ENCODE measurements at regions not wholly inside any gene's neighbourhood (a gene's known extent, or its start where the extent isn't known, plus 50 kb on each side); places are given as distances from the start of the nearest gene placed in this dataset.

GRCh38 chr5:4440536-4440935 lies 699.6 kb upstream of the ADAMTS16 start:
- TF ChIP-seq ZNF610 (tag by site-specific recombination; IDR thresholded peaks at IDR 0.05; ENCODE audit: borderline replicate concordance) (no peak), ATF2 (tag by site-specific recombination; IDR thresholded peaks at IDR 0.05; ENCODE audit: low read depth) (no peak), ZNF558 (tag by site-specific recombination; IDR thresholded peaks at IDR 0.05) (no peak), ZBTB8A (tag by site-specific recombination; IDR thresholded peaks at IDR 0.05) (no peak), BCL11A (tag by site-specific recombination; IDR thresholded peaks at IDR 0.05; ENCODE audit: low read depth) (no peak), ZNF639 (tag by site-specific recombination; IDR thresholded peaks at IDR 0.05) (no peak), ZBTB7A (tag by site-specific recombination; IDR thresholded peaks at IDR 0.05; ENCODE audit: low read depth) (no peak), ZNF792 (tag by site-specific recombination; IDR thresholded peaks at IDR 0.05) (no peak), ZBTB11 (tag by site-specific recombination; conservative IDR thresholded peaks at IDR 0.05; ENCODE audit: low read depth) (no peak), BCL11B (tag by site-specific recombination; IDR thresholded peaks at IDR 0.05; ENCODE audit: low read depth) (no peak), ZBTB48 (tag by site-specific recombination; IDR thresholded peaks at IDR 0.05) (no peak)
